GM19099 (cell line): ENCODE measurements at regions not wholly inside any gene's neighbourhood (a gene's known extent, or its start where the extent isn't known, plus 50 kb on each side); places are given as distances from the start of the nearest gene placed in this dataset.

Experiments used
- POLR2A ChIP-seq: IDR thresholded peaks from 3 replicates; pipeline ENCODE4 v1.6.1; 2011; ENCODE audit warnings: low read depth; ENCODE audit not compliant: insufficient read length; ENCODE audit errors: extremely low read depth

- no peak for TF ChIP-seq POLR2A
Measured at GRCh38 chr10:81218307-81218706, 656.7 kb upstream of the NRG3 start.

DNA sequence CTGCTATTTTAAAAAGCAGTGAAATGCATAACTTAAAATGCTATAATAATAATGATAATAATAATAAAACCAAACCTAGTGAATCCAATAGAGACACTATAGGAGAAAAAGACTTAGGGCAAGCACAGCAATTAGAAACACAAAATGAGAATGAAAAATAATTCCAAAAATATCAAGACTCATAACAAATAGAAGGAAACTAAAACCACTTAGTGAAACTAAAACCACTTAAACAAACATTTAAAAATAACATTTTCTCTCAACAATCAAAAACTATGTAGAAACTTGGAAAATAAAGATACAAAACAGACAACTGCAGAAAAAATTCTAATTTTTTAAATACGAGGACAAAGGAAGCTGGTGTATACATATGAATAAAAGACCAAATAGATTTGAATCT is 655.2 kb upstream of the NRG3 start:
- no peak for TF ChIP-seq POLR2A

DNA sequence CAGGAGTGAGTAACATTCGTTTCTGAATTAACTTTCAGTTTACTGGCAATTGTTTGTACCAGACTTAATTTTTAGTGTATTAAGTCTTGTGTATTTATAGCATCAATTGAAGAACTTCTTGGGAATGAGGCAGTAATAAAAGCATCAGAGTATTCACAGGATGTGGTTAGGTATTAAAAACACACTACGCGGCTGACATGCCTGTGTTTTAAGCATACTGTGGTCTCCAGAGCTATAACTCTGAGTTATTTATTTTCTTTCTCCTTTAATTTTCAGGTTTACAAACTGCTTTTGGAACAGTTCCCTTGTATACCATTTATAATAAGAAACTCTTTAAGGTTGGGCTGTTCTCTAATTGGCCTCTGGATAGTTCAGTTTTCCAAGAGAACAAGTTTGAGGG is 626.1 kb upstream of the NRG3 start:
- TF ChIP-seq POLR2A = no peak

DNA sequence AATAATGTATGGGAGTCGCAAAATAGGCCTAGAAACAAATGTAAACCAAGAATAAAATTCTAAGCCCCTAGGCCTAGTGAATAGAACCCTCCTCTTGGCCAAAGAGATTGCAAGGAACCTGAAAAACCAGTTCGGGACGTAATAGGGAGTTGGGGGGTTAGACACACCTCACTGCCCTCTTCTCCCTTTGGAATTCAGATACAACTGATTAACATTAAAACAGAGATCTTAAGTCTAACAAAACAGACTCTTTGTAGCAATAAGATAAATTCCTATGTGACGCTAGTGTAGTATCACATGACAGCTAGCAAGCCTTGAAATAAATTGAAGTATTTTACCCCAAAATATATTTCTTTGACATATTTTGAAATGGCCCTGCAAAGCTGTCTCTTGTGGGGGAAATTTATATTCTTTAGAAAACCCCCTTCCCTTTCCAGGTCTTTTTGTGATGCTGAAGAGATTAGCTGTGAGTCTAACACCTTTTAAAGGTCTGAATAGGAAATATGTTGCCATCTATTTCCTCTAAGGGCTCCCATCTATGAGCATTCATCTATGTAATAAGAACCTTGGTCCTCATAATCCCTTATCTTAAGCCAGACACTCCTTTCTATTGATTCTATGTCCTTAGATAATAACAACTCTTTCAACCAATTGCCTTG is 623.4 kb upstream of the NRG3 start:
- no peak for TF ChIP-seq POLR2A

GRCh38 chr10:81270051-81270450 is 604.9 kb upstream of the NRG3 start:
- TF ChIP-seq POLR2A = no peak

- no peak for TF ChIP-seq POLR2A
Measured at GRCh38 chr10:81280497-81281479, 594.2 kb upstream of the NRG3 start.

- no peak for TF ChIP-seq POLR2A
Measured at GRCh38 chr10:81288544-81288943, 586.5 kb upstream of the NRG3 start.

GRCh38 chr10:81297292-81297691 is 577.7 kb upstream of the NRG3 start:
- no peak for TF ChIP-seq POLR2A

DNA sequence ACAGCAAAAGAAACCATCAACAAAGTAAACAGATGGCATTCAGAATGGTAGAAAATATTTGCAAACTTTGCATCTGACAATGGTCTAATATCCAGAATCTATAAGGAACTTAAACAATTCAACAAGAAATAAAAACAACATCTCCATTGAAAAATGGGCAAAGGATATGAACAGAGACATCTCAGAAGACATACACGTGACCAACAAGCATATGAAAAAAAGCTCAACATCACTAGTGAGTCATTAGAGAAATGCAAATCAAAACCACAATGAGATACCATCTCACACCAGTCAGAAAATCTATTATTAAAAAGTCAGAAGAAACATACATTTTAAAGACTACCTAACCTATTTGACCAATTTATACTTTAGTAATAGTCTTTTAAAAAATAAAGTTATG is 571.3 kb upstream of the NRG3 start:
- TF ChIP-seq POLR2A = no peak

- TF ChIP-seq POLR2A = no peak
Measured at GRCh38 chr10:81306971-81307782, 567.8 kb upstream of the NRG3 start.

DNA sequence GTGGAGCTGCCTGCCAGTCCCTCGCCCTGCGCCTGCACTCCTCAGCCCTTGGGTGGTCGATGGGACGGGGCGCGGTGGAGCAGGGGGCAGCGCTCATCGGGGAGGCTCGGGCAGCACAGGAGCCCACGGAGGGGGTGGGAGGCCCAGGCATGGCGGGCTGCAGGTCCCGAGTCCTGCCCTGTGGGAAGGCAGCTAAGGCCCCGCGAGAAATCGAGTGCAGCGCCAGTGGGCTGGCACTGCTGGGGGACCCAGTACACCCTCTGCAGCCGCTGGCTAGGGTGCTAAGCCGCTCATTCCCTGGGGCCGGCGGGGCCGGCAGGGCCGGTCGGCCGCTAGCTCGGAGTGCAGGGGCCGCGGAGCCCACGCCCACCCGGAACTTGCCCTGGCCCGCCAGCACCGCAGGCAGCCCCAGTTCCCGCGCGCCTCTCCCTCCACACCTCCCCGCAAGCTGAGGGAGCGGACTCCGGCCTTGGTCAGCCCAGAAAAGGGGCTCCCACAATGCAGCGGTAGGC is 565.9 kb upstream of the NRG3 start:
- no peak for TF ChIP-seq POLR2A

DNA sequence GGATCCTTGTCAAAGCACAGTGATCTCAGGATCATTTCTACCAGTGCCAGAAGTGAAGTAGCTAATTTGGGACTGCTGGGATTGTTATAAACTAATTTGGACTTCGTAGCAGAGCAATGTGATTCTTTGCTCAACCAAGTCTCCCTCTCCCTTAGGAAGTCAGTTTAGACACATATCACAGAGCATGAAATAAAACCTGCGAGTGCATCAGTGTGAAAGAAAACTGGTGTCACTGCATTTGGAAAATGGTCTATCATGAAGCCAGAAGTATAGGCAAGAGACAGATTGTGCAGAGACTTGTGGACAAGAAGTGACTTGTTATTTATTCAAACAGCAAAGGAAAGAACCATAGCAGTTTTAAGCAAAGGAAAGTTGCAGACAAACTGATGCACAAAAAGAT is 560.5 kb upstream of the NRG3 start:
- no peak for TF ChIP-seq POLR2A

- no peak for TF ChIP-seq POLR2A
Measured at GRCh38 chr10:81315026-81315425, 560.0 kb upstream of the NRG3 start.

DNA sequence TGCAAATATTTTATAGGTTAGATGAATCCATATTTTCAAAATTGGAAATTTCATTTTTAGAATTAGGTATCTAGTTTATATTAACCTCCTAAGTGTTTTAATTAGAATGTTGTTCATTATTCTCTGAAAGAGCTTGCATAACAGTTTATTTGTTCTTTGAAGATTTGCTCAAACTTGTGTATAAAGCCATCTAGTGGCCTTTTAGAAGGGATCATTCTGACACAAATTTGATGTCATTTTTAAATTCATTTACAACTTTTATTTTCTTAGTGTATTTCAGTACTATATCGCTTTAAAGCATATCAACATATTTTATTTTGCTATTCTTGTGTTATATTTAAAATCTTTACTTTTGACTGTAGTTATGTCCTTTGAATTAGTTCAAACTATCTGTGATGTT is 527.0 kb upstream of the NRG3 start:
- TF ChIP-seq POLR2A = no peak

- no peak for TF ChIP-seq POLR2A
Measured at GRCh38 chr10:81367132-81367531, 507.9 kb upstream of the NRG3 start.
